ENCODE measurements at regions not wholly inside any gene's neighbourhood (a gene's known extent, or its start where the extent isn't known, plus 50 kb on each side); places are given as distances from the start of the nearest gene placed in this dataset.

GRCh38 chr9:99486684-99487083 lies 264.6 kb downstream of the SEC61B start (continued):
- TF ChIP-seq GTF2F1 (IDR thresholded peaks at IDR 0.05; ENCODE audit: borderline replicate concordance, low read depth, low read length) = no peak
- no peak for TF ChIP-seq RNF2 (IDR thresholded peaks at IDR 0.05; ENCODE audit: borderline replicate concordance, low read depth, low read length, missing control alignments, poor library complexity, severe bottlenecking)
- TF ChIP-seq SUZ12 (IDR thresholded peaks at IDR 0.05; ENCODE audit: low read length) = no peak
- no peak for TF ChIP-seq EZH2 (IDR thresholded peaks at IDR 0.05; ENCODE audit: low read depth, low read length, severe bottlenecking)
- no peak for TF ChIP-seq SP1 (IDR thresholded peaks at IDR 0.05; ENCODE audit: low read depth, low read length)
- no peak for TF ChIP-seq NANOG (IDR thresholded peaks at IDR 0.05; ENCODE audit: insufficient read depth, low read depth, low read length, poor library complexity, severe bottlenecking)
- TF ChIP-seq CHD2 (IDR thresholded peaks at IDR 0.05; ENCODE audit: low read length) = no peak
- no peak for TF ChIP-seq ATF3 (IDR thresholded peaks at IDR 0.05; ENCODE audit: insufficient read depth, low read depth, low read length)
